GM12873 (cell line): ENCODE measurements at regions not wholly inside any gene's neighbourhood (a gene's known extent, or its start where the extent isn't known, plus 50 kb on each side); places are given as distances from the start of the nearest gene placed in this dataset.

Experiments
- CTCF ChIP-seq: IDR thresholded peaks from 2 replicates; pipeline ENCODE4 v1.5.1; 2012; ENCODE audit warnings: low read depth, mild to moderate bottlenecking, moderate library complexity, low read length, control low read depth; ENCODE audit not compliant: insufficient read depth; ENCODE audit errors: missing control alignments

GRCh38 chr13:39825886-39826285 lies 170.4 kb downstream of the COG6 start:
- no peak for TF ChIP-seq CTCF

- no peak for TF ChIP-seq CTCF
These were observed 179.8 kb downstream of the COG6 start for GRCh38 chr13:39835253-39835652.

- no peak for TF ChIP-seq CTCF
These were observed 180.6 kb downstream of the COG6 start for GRCh38 chr13:39836038-39836437.

GRCh38 chr13:39840201-39840600 lies 184.7 kb downstream of the COG6 start:
- TF ChIP-seq CTCF = no peak

- no peak for TF ChIP-seq CTCF
These were observed 191.9 kb downstream of the COG6 start for GRCh38 chr13:39847336-39847735.

- TF ChIP-seq CTCF = no peak
These were observed 199.8 kb downstream of the COG6 start for GRCh38 chr13:39855236-39855635.

- TF ChIP-seq CTCF = no peak
These were observed 201.3 kb downstream of the COG6 start for GRCh38 chr13:39856714-39857113.
